ENCODE measurements at regions not wholly inside any gene's neighbourhood (a gene's known extent, or its start where the extent isn't known, plus 50 kb on each side); places are given as distances from the start of the nearest gene placed in this dataset.
"Not testable (repeated sequence)": the region's sequence is repeated elsewhere in the genome, so short reads cannot be mapped to it uniquely, and the experiment has no call there.

DNA sequence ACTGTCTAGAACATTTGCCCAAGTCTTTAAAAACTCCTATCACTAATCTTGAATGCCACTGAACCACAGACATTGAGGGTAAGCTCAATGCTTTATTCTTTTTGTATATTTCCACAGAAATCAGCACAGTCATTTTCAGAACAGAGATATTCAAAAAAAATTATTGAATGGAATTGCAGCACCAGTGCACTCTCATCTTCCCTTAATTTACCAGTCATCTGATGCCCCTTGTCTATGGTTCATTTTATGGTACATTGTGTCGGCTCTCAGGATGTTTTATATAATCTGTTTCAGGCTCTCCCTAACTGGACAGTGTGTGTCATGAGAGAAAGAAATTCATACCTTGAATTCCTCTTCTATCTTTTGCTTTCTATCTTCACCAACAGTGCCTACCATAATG lies 158.4 kb upstream of the NR4A3 start:
- no peak for DNase-seq
- Histone ChIP-seq H3K9me3 (no peaks in the 10 kb centered on the region), H3K36me3 (no peaks in the 10 kb centered on the region), H3K4me3 (replicated peaks in 1 of 3) (no peak overlapping the region), H3K27me3 (no peaks in the 10 kb centered on the region), H3K4me1 (no peaks in the 10 kb centered on the region), H3K27ac (no peak overlapping the region)
- 87 to 100% methylated on average over 1 of the region's 1 CpG for WGBS, 2 donors
- TF ChIP-seq CTCF (IDR thresholded peaks at IDR 0.05): no peak
- no peak for TF ChIP-seq POLR2A (IDR thresholded peaks at IDR 0.05)
- intact Hi-C loops (cut with DNase I): no loop called here

- TF ChIP-seq CTCF (IDR thresholded peaks at IDR 0.05) (no peak), POLR2A (IDR thresholded peaks at IDR 0.05) (no peak)
- Histone ChIP-seq H3K27ac (no peak overlapping the region), H3K27me3 (no peaks in the 10 kb centered on the region), H3K4me1 (no peaks in the 10 kb centered on the region), H3K9me3 (no peaks in the 10 kb centered on the region), H3K4me3 (replicated peaks in 1 of 3) (no peak overlapping the region), H3K36me3 (no peaks in the 10 kb centered on the region)
- intact Hi-C loops (cut with DNase I): no loop called here
- WGBS, 2 donors: 82 to 89% methylated on average over 1 of the region's 1 CpG
- DNase-seq: no peak
Measured at GRCh38 chr9:99663856-99664255, 157.8 kb upstream of the NR4A3 start.

DNA sequence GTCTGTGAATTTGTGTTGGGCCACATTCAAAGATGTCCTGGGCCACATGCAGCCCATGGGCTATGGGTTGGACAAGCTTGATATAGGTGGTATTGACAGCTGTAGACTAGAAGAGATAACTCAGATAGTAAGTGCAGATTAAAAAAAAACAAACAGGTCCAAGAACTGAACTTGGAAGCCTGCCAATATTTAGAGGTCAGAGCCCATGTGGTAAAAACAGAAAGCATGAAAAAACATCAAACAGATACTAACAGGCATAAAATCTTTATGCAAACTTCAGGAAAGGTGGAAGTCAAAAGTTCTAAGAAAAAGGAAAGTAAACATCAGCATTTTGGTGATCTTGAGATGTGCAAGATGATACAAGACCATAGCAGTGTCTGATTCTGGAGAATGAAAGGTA lies 155.1 kb upstream of the NR4A3 start:
- Histone ChIP-seq H3K27ac (no peak overlapping the region), H3K9me3 (no peaks in the 10 kb centered on the region), H3K36me3 (no peaks in the 10 kb centered on the region), H3K4me1 (no peaks in the 10 kb centered on the region), H3K4me3 (replicated peaks in 1 of 3) (no peak overlapping the region), H3K27me3 (no peaks in the 10 kb centered on the region)
- TF ChIP-seq POLR2A (IDR thresholded peaks at IDR 0.05) (no peak), CTCF (IDR thresholded peaks at IDR 0.05) (no peak)
- DNase-seq: no peak
- intact Hi-C loops (cut with DNase I): no loop called here

GRCh38 chr9:99670886-99671285 lies 150.8 kb upstream of the NR4A3 start:
- H3K4me3 ChIP-seq (replicated peaks in 1 of 3); H3K4me1 ChIP-seq; H3K27me3 ChIP-seq; H3K9me3 ChIP-seq; DNase-seq; intact Hi-C loops (cut with DNase I); H3K36me3 ChIP-seq; H3K27ac ChIP-seq: not testable (repeated sequence)
- 93 to 95% methylated on average over 7 of the region's 7 CpGs for WGBS, 2 donors

GRCh38 chr9:99677281-99677680 lies 144.4 kb upstream of the NR4A3 start:
- DNase-seq: no peak
- Histone ChIP-seq H3K27ac (no peak overlapping the region), H3K27me3 (no peaks in the 10 kb centered on the region), H3K36me3 (no peaks in the 10 kb centered on the region), H3K4me1 (no peaks in the 10 kb centered on the region), H3K9me3 (no peaks in the 10 kb centered on the region), H3K4me3 (replicated peaks in 1 of 3) (no peak overlapping the region)
- no peak for TF ChIP-seq POLR2A (IDR thresholded peaks at IDR 0.05)
- TF ChIP-seq CTCF (IDR thresholded peaks at IDR 0.05): no peak
- 75 to 78% methylated on average over 1 of the region's 1 CpG for WGBS, 2 donors
- intact Hi-C loops (cut with DNase I): no loop called here

DNA sequence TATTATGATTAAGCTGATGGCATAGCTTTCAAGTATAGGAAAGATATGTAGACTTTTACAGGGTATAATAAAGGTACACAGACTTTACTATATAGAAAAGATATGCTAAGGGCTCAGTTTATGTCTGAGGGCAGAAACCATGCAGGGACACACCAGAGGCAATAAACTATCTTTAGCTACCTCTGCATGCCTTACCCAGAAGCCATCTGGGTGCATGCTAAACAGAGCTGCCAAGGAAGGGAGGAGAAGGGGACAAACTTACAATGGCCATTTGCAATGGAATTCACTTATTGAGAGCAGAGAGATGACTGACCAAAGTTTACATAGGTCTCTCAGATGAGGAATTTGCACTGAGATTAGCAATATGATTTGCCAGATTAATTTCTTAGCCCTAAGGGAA lies 143.1 kb upstream of the NR4A3 start:
- no peaks in the 10 kb centered on the region for H3K36me3 ChIP-seq
- no peaks in the 10 kb centered on the region for H3K27me3 ChIP-seq
- no peak for DNase-seq
- no peaks in the 10 kb centered on the region for H3K4me1 ChIP-seq
- H3K9me3 ChIP-seq: no peaks in the 10 kb centered on the region
- no peak overlapping the region for H3K4me3 ChIP-seq (replicated peaks in 1 of 3)
- TF ChIP-seq CTCF (IDR thresholded peaks at IDR 0.05): no peak
- no peak for TF ChIP-seq POLR2A (IDR thresholded peaks at IDR 0.05)
- no peak overlapping the region for H3K27ac ChIP-seq
- intact Hi-C loops (cut with DNase I): no loop called here

Measured in thyroid gland (tissue), 4 donors.